ENCODE measurements at regions not wholly inside any gene's neighbourhood (a gene's known extent, or its start where the extent isn't known, plus 50 kb on each side); places are given as distances from the start of the nearest gene placed in this dataset.

- FAIRE-seq (no peak), DNase-seq (ENCODE audit: insufficient read length, low spot score) (no peak)
- no peak for TF ChIP-seq PAX5 (IDR thresholded peaks at IDR 0.05; ENCODE audit: insufficient read depth, low read length, severe bottlenecking)
- TF ChIP-seq TAF1 (IDR thresholded peaks at IDR 0.05; ENCODE audit: low read depth, low read length): no peak
Observed at GRCh38 chr5:174291162-174291561, 245.7 kb downstream of the NSG2 start.

GRCh38 chr5:174292348-174292747, 246.8 kb downstream of the NSG2 start:
- DNase-seq (ENCODE audit: insufficient read length, low spot score): no peak
- TF ChIP-seq POLR2A (IDR thresholded peaks at IDR 0.05; ENCODE audit: low read depth, low read length): no peak
- no peak for TF ChIP-seq SPI1 (IDR thresholded peaks at IDR 0.05; ENCODE audit: low read depth, low read length)
- TF ChIP-seq POLR2AphosphoS5 (IDR thresholded peaks at IDR 0.05; ENCODE audit: low read depth, low read length): no peak
- TF ChIP-seq PAX5 (IDR thresholded peaks at IDR 0.05; ENCODE audit: insufficient read depth, low read length, severe bottlenecking): no peak
- TF ChIP-seq TAF1 (IDR thresholded peaks at IDR 0.05; ENCODE audit: low read depth, low read length): no peak
- no peak for TF ChIP-seq POU2F2 (IDR thresholded peaks at IDR 0.05; ENCODE audit: low read depth, low read length)
- FAIRE-seq: no peak

GRCh38 chr5:174293006-174293405, 247.5 kb downstream of the NSG2 start:
- TF ChIP-seq SPI1 (IDR thresholded peaks at IDR 0.05; ENCODE audit: low read depth, low read length) (no peak), POU2F2 (IDR thresholded peaks at IDR 0.05; ENCODE audit: low read depth, low read length) (no peak), POLR2A (IDR thresholded peaks at IDR 0.05; ENCODE audit: low read depth, low read length) (no peak), TAF1 (IDR thresholded peaks at IDR 0.05; ENCODE audit: low read depth, low read length) (no peak), PAX5 (IDR thresholded peaks at IDR 0.05; ENCODE audit: insufficient read depth, low read length, severe bottlenecking) (no peak), POLR2AphosphoS5 (IDR thresholded peaks at IDR 0.05; ENCODE audit: low read depth, low read length) (no peak)
- no peak for DNase-seq (ENCODE audit: insufficient read length, low spot score)
- FAIRE-seq: no peak

GRCh38 chr5:174293481-174293880, 248.0 kb downstream of the NSG2 start:
- DNase-seq (ENCODE audit: insufficient read length, low spot score) (no peak), FAIRE-seq (no peak)
- no peak for TF ChIP-seq SPI1 (IDR thresholded peaks at IDR 0.05; ENCODE audit: low read depth, low read length)

DNA sequence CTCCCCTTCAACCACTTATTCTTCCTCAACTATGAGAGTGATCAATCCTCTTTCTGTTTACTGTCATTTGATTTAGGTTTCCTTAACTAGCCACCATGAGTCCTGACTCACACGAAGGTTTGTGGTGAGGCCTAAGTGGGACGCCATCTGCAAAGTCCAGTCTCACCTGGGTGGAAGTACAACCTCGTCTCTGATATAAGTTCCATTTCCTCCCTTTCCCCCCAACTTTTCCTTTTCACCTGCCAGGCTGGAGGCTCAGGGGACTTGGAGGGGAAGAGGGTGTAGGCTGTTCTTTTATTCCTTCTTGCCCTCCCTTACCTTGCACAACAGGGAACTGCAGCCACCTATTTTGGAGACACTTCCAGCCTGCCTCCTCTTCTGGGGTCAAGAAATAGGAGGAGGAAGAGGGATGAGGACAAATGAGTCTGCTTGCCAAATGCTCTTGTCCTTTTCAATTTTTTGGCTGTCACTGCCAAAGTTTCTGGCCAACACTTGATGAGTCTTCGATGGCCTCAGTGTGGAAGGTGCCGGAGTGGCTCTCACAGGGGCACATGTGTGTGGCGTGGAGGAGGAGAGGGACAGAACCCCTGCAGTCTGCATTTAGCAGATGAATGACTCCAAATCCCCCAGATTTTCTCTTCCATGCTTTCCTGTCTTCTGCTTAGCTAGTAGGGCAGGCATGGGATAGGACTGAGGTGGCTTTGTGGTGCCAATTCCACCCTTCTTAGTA, 249.6 kb downstream of the NSG2 start:
- DNase-seq (ENCODE audit: insufficient read length, low spot score) (no peak), FAIRE-seq (no peak)
- no peak for TF ChIP-seq POLR2A (IDR thresholded peaks at IDR 0.05; ENCODE audit: low read depth, low read length)
- TF ChIP-seq POLR2AphosphoS5 (IDR thresholded peaks at IDR 0.05; ENCODE audit: low read depth, low read length): no peak
- no peak for TF ChIP-seq PAX5 (IDR thresholded peaks at IDR 0.05; ENCODE audit: insufficient read depth, low read length, severe bottlenecking)
- no peak for TF ChIP-seq TAF1 (IDR thresholded peaks at IDR 0.05; ENCODE audit: low read depth, low read length)
- TF ChIP-seq POU2F2 (IDR thresholded peaks at IDR 0.05; ENCODE audit: low read depth, low read length): no peak
- TF ChIP-seq SPI1 (IDR thresholded peaks at IDR 0.05; ENCODE audit: low read depth, low read length): no peak

- DNase-seq (ENCODE audit: insufficient read length, low spot score) (no peak), FAIRE-seq (no peak)
- TF ChIP-seq POLR2AphosphoS5 (IDR thresholded peaks at IDR 0.05; ENCODE audit: low read depth, low read length): no peak
Observed at GRCh38 chr5:174295702-174296436, 250.4 kb downstream of the NSG2 start.

DNA sequence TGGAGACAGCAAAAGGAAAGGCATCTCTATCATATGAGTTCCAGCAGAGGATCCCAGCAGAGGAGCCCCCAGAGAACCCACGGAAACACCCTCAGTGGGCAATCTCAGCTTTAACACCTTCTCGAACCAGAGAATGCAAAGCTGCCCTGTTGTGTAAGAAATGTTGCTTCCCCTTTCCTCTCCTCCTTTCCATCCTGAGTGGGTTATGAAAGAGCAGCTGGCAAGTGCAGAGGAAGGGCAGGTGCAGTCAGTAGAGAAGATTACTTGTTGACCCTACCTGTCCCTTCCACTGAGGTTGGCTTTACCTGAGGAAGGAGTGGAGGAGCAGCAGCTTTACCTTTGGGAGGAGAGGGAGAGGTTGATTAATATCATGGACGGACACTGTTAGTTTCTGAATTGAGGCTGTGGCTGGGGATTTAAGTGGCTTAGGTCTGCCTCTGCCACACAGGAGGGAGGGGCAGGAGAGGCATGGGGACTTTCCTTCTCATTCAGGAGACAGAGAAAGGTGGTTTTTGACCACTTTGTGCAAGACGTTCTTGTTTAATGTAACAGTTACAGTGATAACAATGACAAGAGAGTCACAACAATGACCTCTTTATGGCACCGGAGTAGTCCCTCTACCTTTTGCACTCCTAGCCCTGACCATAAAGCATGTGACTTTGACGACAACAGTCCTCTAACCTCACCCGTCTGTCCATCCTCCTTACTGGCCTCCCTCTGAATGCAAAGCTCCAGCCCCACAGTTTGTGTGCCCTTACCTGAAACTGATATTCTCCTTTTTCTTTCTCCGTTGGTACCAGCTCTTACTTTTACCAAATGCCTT, 254.8 kb downstream of the NSG2 start:
- no peak for DNase-seq (ENCODE audit: insufficient read length, low spot score)
- FAIRE-seq: no peak
- TF ChIP-seq POLR2A (IDR thresholded peaks at IDR 0.05; ENCODE audit: low read depth, low read length) (no peak), POLR2AphosphoS5 (IDR thresholded peaks at IDR 0.05; ENCODE audit: low read depth, low read length) (no peak), SPI1 (IDR thresholded peaks at IDR 0.05; ENCODE audit: low read depth, low read length) (no peak), POU2F2 (IDR thresholded peaks at IDR 0.05; ENCODE audit: low read depth, low read length) (no peak), TAF1 (IDR thresholded peaks at IDR 0.05; ENCODE audit: low read depth, low read length) (no peak), PAX5 (IDR thresholded peaks at IDR 0.05; ENCODE audit: insufficient read depth, low read length, severe bottlenecking) (no peak)

DNA sequence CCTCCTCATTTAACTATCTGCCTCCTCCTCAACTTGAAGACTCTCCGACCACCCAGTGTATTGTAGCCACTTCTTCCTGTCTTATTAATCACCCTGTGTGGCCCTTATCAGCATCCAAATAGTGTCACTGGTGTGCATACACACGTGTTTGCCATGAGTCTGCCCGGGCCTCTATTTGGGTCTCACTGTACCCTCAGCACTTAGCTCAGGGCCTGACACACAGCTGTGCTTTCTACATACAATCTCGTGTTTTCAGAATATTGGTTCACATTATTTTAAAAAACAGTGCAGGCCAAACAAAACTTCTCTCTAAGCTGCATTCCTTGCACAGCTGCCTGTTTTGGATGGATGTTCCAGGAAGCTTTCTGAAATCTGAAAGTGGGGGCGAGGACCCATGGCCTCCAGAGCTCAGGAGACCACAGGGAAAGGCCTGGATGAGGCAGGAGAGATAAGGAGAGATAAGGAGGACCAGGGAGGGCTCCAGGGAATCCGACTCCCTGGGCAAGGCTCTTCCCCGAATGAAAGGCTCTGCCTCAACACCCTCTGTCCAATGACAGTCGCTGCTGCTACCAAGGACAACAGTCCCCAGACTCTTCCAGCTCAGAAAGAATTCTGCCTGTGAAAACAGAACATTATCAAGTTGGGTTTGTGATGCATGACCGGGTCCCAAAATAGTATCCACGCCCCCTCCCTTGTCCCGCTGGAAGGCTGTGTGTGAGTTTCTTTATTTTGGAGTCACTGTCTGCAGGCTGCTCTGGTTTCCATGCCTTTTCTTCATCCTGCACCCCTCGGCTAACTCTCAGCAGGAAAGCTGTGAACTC, 255.6 kb downstream of the NSG2 start:
- no peak for TF ChIP-seq SPI1 (IDR thresholded peaks at IDR 0.05; ENCODE audit: low read depth, low read length)
- TF ChIP-seq POLR2AphosphoS5 (IDR thresholded peaks at IDR 0.05; ENCODE audit: low read depth, low read length): no peak
- TF ChIP-seq TAF1 (IDR thresholded peaks at IDR 0.05; ENCODE audit: low read depth, low read length): no peak
- TF ChIP-seq PAX5 (IDR thresholded peaks at IDR 0.05; ENCODE audit: insufficient read depth, low read length, severe bottlenecking): no peak
- no peak for TF ChIP-seq POU2F2 (IDR thresholded peaks at IDR 0.05; ENCODE audit: low read depth, low read length)
- no peak for TF ChIP-seq POLR2A (IDR thresholded peaks at IDR 0.05; ENCODE audit: low read depth, low read length)

More for the DNA sequence above, 255.6 kb downstream of the NSG2 start:
- FAIRE-seq: no peak
- DNase-seq (ENCODE audit: insufficient read length, low spot score): no peak

Data from GM12891 (cell line).